ENCODE measurements at regions not wholly inside any gene's neighbourhood (a gene's known extent, or its start where the extent isn't known, plus 50 kb on each side); places are given as distances from the start of the nearest gene placed in this dataset.

- TF ChIP-seq CTCF (IDR thresholded peaks at IDR 0.05) (no peak), ZFX (IDR thresholded peaks at IDR 0.05; ENCODE audit: borderline replicate concordance) (no peak)
Observed at GRCh38 chr5:7261900-7262299, 134.0 kb upstream of the ADCY2 start.
